NCI-H510A (cell line): ENCODE measurements at regions not wholly inside any gene's neighbourhood (a gene's known extent, or its start where the extent isn't known, plus 50 kb on each side); places are given as distances from the start of the nearest gene placed in this dataset.

Experiments used
- DNase-seq: peaks from one replicate; lab custom pipeline; 2025; lab: John Stamatoyannopoulos, UW

DNA sequence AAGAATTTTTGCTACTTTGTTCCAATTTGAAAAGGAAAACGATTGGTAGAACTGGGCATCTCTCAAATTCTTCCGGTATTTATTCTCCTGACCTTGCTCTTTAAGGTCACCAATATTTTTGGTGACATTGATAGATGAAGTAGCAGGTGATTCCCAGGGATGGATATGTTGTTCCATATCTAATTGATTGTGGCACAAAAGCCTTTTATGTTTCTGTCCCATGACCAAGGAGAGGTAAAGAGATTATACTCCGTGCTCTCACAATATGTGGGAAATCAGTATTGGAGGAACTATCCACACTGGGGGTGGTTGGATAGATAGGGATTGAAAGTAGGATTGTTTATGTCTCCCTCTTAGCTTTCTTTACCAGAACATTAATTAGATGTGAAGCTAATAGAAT lies 61.7 kb upstream of the LRIG3 start:
- DNase-seq = no peak

DNA sequence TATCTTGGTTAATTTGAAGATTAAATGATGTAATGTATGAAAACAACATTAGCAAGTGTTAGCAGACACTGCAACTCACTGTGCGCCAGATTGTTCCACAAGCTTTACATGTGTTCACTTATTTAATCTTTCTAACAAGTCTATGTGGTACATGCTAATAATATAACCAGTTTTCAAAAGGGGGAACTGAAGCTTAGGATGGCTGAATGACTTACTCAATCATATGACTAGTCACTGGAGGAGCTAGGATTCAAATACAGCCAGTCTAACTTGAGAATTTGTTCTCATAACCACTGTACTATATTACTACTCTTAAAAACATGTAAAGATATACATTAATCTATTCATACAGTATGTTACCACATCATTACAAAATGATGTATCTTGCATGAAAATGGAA lies 60.5 kb upstream of the LRIG3 start:
- DNase-seq = no peak

DNA sequence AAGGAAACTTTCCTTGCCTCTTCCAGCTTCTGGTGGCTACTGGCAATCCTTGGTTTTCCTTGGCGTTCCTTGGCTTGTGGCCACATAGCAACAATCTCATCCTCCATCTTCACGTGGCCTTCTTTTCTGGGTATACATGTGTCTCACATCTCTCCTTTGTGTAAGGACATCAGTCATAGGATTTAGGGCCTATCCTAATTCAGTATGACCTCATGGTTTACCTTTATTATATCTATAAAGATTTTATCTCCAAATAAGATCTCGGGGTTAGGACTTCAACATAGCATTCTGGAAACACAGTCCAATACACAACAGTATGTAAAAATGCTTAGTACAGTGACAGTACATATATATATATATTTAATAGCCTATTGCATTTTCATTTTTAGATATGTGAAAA lies 58.4 kb upstream of the LRIG3 start:
- DNase-seq = no peak

DNA sequence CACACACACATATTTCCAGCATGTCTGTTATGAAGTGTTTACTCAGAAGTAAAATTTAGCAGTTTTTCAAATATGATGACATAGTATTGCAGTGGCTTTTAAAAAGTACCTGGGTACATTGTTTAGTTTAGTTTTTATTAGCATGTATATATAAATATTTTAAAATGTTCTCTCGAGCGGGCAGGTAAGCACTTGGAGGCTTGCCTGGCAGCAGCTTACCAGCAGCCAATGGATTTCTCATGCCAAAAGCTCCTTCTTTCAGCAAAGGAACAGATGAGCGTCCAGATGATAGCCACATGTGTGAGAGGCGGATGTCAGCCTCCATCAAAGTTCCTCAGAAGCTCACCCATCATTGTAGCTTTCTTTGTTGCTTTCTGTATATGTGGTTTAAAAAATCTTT lies 57.2 kb upstream of the LRIG3 start:
- DNase-seq = no peak

DNA sequence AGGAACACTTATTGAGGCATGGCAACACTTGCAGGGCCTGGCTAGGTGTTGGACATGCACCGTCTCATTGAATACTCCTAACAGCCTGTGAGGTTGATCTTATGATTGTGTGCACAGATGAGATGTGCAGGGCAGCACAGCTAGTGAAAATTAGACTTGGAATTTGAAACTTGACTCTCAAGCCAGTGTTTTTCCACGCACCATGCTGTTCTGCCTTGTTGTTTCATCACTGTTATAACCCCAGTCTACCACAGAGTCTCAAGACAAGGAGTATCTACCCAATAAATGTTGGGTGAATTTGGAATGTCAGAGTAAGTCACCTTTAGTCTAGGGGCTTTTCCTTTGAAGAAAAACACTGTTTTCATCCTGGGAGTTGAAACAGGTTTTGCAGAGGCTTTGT lies 55.8 kb upstream of the LRIG3 start:
- no peak for DNase-seq
